IPS-15b (cell line): ENCODE measurements at regions not wholly inside any gene's neighbourhood (a gene's known extent, or its start where the extent isn't known, plus 50 kb on each side); places are given as distances from the start of the nearest gene placed in this dataset.

Experiments used
- H3K27me3 ChIP-seq: one replicate; pipeline ENCODE4 v1.6.1; 2013; ENCODE audit warnings: low read length; ENCODE audit not compliant: control insufficient read depth, insufficient read depth
- H3K36me3 ChIP-seq: one replicate; pipeline ENCODE4 v1.6.1; 2013; ENCODE audit warnings: low read length; ENCODE audit not compliant: control insufficient read depth, insufficient read depth
- H3K4me1 ChIP-seq: one replicate; pipeline ENCODE4 v1.6.1; 2013; ENCODE audit warnings: mild to moderate bottlenecking, low read length; ENCODE audit not compliant: control insufficient read depth, insufficient read depth
- H3K4me3 ChIP-seq: one replicate; pipeline ENCODE4 v1.5.1; 2013; ENCODE audit warnings: low read depth, low read length
- H3K9ac ChIP-seq: one replicate; pipeline ENCODE4 v1.6.1; 2013; ENCODE audit warnings: low read depth, mild to moderate bottlenecking, low read length
- H3K9me3 ChIP-seq: one replicate; pipeline ENCODE4 v1.6.1; 2013; ENCODE audit warnings: mild to moderate bottlenecking, low read length; ENCODE audit not compliant: control insufficient read depth, insufficient read depth

GRCh38 chr2:144165599-144166250 is 354.2 kb downstream of the ZEB2 start:
- Histone ChIP-seq H3K4me1 (no peaks in the 10 kb centered on the region), H3K9me3 (no peaks in the 10 kb centered on the region), H3K36me3 (no peaks in the 10 kb centered on the region), H3K27me3 (no peaks in the 10 kb centered on the region), H3K4me3 (no peak overlapping the region), H3K9ac (no peak overlapping the region)

GRCh38 chr2:144163592-144163991 is 356.3 kb downstream of the ZEB2 start:
- no peaks in the 10 kb centered on the region for H3K9me3 ChIP-seq
- no peaks in the 10 kb centered on the region for H3K36me3 ChIP-seq
- H3K27me3 ChIP-seq, result no peaks in the 10 kb centered on the region
- no peak overlapping the region for H3K4me3 ChIP-seq
- no peaks in the 10 kb centered on the region for H3K4me1 ChIP-seq
- H3K9ac ChIP-seq, result no peak overlapping the region

- Histone ChIP-seq H3K36me3 (no peaks in the 10 kb centered on the region), H3K4me3 (no peak overlapping the region), H3K27me3 (no peaks in the 10 kb centered on the region), H3K9ac (no peak overlapping the region), H3K4me1 (no peaks in the 10 kb centered on the region), H3K9me3 (no peaks in the 10 kb centered on the region)
Observed at GRCh38 chr2:144162652-144163051, 357.3 kb downstream of the ZEB2 start.

- H3K9me3 ChIP-seq, result no peaks in the 10 kb centered on the region
- no peak overlapping the region for H3K9ac ChIP-seq
- no peaks in the 10 kb centered on the region for H3K27me3 ChIP-seq
- H3K4me1 ChIP-seq, result peaks cover 3% of the 10 kb centered on the region
- no peak overlapping the region for H3K4me3 ChIP-seq
- no peaks in the 10 kb centered on the region for H3K36me3 ChIP-seq
Observed at GRCh38 chr2:144161061-144161460, 358.9 kb downstream of the ZEB2 start.

- Histone ChIP-seq H3K4me1 (peaks cover 3% of the 10 kb centered on the region), H3K27me3 (no peaks in the 10 kb centered on the region), H3K9me3 (no peaks in the 10 kb centered on the region), H3K4me3 (no peak overlapping the region), H3K36me3 (no peaks in the 10 kb centered on the region), H3K9ac (no peak overlapping the region)
Observed at GRCh38 chr2:144159240-144159639, 360.7 kb downstream of the ZEB2 start.

GRCh38 chr2:144158096-144158495 is 361.8 kb downstream of the ZEB2 start:
- H3K4me1 ChIP-seq, result peaks cover 3% of the 10 kb centered on the region
- no peaks in the 10 kb centered on the region for H3K36me3 ChIP-seq
- H3K27me3 ChIP-seq, result no peaks in the 10 kb centered on the region
- no peaks in the 10 kb centered on the region for H3K9me3 ChIP-seq
- no peak overlapping the region for H3K9ac ChIP-seq
- H3K4me3 ChIP-seq, result no peak overlapping the region

GRCh38 chr2:144156736-144157640 is 362.9 kb downstream of the ZEB2 start:
- Histone ChIP-seq H3K4me3 (no peak overlapping the region), H3K9ac (no peak overlapping the region), H3K4me1 (peaks cover 3% of the 10 kb centered on the region), H3K9me3 (no peaks in the 10 kb centered on the region), H3K27me3 (no peaks in the 10 kb centered on the region), H3K36me3 (no peaks in the 10 kb centered on the region)

- no peak overlapping the region for H3K4me3 ChIP-seq
- no peaks in the 10 kb centered on the region for H3K9me3 ChIP-seq
- no peaks in the 10 kb centered on the region for H3K27me3 ChIP-seq
- H3K36me3 ChIP-seq, result no peaks in the 10 kb centered on the region
- no peak overlapping the region for H3K9ac ChIP-seq
- H3K4me1 ChIP-seq, result peaks cover 3% of the 10 kb centered on the region
Observed at GRCh38 chr2:144154205-144154604, 365.7 kb downstream of the ZEB2 start.

- H3K27me3 ChIP-seq, result no peaks in the 10 kb centered on the region
- no peaks in the 10 kb centered on the region for H3K9me3 ChIP-seq
- H3K36me3 ChIP-seq, result no peaks in the 10 kb centered on the region
- H3K4me1 ChIP-seq, result peaks cover 3% of the 10 kb centered on the region
- H3K4me3 ChIP-seq, result no peak overlapping the region
- H3K9ac ChIP-seq, result no peak overlapping the region
Observed at GRCh38 chr2:144152817-144153271, 367.1 kb downstream of the ZEB2 start.

GRCh38 chr2:144151851-144152250 is 368.1 kb downstream of the ZEB2 start:
- no peak overlapping the region for H3K9ac ChIP-seq
- H3K4me3 ChIP-seq, result no peak overlapping the region
- no peaks in the 10 kb centered on the region for H3K4me1 ChIP-seq
- H3K36me3 ChIP-seq, result no peaks in the 10 kb centered on the region
- H3K9me3 ChIP-seq, result no peaks in the 10 kb centered on the region
- no peaks in the 10 kb centered on the region for H3K27me3 ChIP-seq

GRCh38 chr2:144151405-144151804 is 368.5 kb downstream of the ZEB2 start:
- Histone ChIP-seq H3K27me3 (no peaks in the 10 kb centered on the region), H3K36me3 (no peaks in the 10 kb centered on the region), H3K4me3 (no peak overlapping the region), H3K9me3 (no peaks in the 10 kb centered on the region), H3K9ac (no peak overlapping the region), H3K4me1 (no peaks in the 10 kb centered on the region)

GRCh38 chr2:144147356-144147755 is 372.6 kb downstream of the ZEB2 start:
- Histone ChIP-seq H3K4me1 (no peaks in the 10 kb centered on the region), H3K36me3 (no peaks in the 10 kb centered on the region), H3K27me3 (no peaks in the 10 kb centered on the region), H3K4me3 (no peak overlapping the region), H3K9me3 (no peaks in the 10 kb centered on the region), H3K9ac (no peak overlapping the region)
